ENCODE measurements at regions not wholly inside any gene's neighbourhood (a gene's known extent, or its start where the extent isn't known, plus 50 kb on each side); places are given as distances from the start of the nearest gene placed in this dataset.

DNA sequence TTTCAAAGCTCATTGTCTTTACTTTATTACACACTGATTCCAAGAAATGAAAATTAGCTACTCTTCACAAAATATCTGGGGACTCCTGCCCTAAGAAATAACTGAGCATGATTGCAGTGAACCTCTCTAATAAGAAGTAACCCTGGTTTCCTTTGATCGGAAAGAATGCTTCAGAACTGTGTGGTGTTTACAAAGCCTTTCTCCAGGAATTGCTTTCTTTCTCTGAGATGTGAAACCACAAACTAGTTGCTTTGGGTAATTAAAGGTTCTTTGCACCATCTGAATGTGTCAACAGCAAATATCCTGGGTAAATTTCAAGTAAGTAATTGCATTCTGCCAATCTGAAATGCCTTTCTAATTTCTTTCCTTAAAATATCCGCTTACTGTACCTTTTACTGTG, 292.9 kb upstream of the SLIT2 start:
- TF ChIP-seq, protein P1, sequence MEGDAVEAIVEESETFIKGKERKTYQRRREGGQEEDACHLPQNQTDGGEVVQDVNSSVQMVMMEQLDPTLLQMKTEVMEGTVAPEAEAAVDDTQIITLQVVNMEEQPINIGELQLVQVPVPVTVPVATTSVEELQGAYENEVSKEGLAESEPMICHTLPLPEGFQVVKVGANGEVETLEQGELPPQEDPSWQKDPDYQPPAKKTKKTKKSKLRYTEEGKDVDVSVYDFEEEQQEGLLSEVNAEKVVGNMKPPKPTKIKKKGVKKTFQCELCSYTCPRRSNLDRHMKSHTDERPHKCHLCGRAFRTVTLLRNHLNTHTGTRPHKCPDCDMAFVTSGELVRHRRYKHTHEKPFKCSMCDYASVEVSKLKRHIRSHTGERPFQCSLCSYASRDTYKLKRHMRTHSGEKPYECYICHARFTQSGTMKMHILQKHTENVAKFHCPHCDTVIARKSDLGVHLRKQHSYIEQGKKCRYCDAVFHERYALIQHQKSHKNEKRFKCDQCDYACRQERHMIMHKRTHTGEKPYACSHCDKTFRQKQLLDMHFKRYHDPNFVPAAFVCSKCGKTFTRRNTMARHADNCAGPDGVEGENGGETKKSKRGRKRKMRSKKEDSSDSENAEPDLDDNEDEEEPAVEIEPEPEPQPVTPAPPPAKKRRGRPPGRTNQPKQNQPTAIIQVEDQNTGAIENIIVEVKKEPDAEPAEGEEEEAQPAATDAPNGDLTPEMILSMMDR (IDR thresholded peaks at IDR 0.05; ENCODE audit: insufficient read depth, missing control alignments), result no peak
- FAIRE-seq, result no peak
- no peak for DNase-seq (ENCODE audit: insufficient read length, low spot score)

- no peak for DNase-seq (ENCODE audit: insufficient read length, low spot score)
- TF ChIP-seq, protein P1 (IDR thresholded peaks at IDR 0.05; ENCODE audit: insufficient read depth, missing control alignments), result no peak
- no peak for FAIRE-seq
Measured at GRCh38 chr4:19947349-19947748, 304.4 kb upstream of the SLIT2 start.

- DNase-seq (ENCODE audit: insufficient read length, low spot score) (no peak), FAIRE-seq (no peak)
- TF ChIP-seq, protein P1 (IDR thresholded peaks at IDR 0.05; ENCODE audit: insufficient read depth, missing control alignments), result no peak
Measured at GRCh38 chr4:19945979-19946380, 305.7 kb upstream of the SLIT2 start.

- TF ChIP-seq, protein P1 (IDR thresholded peaks at IDR 0.05; ENCODE audit: insufficient read depth, missing control alignments), result no peak
- FAIRE-seq (no peak), DNase-seq (ENCODE audit: insufficient read length, low spot score) (no peak)
Measured at GRCh38 chr4:19945501-19945900, 306.2 kb upstream of the SLIT2 start.

GRCh38 chr4:19944806-19945205, 306.9 kb upstream of the SLIT2 start:
- no peak for FAIRE-seq
- no peak for DNase-seq (ENCODE audit: insufficient read length, low spot score)
- TF ChIP-seq, protein P1 (IDR thresholded peaks at IDR 0.05; ENCODE audit: insufficient read depth, missing control alignments), result no peak

DNA sequence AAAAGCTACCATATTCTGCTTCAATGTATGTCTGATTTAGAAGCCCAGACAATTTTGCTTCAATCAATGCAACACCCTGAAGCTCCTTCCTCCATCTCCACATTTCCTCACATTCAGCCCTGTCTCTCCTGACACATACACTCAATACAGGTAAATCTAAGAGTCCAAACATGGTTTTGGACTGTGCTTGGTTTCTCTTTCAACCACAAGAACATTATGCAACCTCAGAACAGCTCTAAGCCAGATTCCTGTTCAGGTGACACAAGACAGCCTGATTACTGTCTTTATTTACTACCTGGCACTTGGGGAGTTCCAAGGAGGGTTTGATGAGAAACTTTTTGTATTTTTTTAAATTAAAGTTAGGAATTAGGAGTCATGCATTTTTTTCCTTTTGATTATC, 307.5 kb upstream of the SLIT2 start:
- no peak for FAIRE-seq
- TF ChIP-seq, protein P1 (IDR thresholded peaks at IDR 0.05; ENCODE audit: insufficient read depth, missing control alignments), result no peak

DNA sequence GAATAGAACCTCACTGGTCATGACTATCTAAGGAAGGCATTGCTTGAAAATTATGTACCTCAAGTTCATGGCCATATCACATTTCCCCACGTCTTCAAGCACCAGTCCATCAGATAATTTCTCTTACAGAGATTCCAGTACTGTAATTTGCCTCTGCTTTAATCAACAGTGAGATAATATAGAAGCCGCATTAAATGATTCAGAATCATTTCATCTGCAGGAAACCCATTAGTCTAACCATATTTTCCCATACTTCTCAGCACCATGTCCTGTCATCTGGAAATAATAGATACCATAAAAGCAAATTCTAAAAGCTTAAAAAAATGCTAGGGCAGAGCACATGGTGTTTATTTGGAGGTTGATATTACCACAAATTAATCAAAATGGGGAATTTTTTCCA, 310.3 kb upstream of the SLIT2 start:
- no peak for FAIRE-seq
- TF ChIP-seq, protein P1 (IDR thresholded peaks at IDR 0.05; ENCODE audit: insufficient read depth, missing control alignments), result no peak
- DNase-seq (ENCODE audit: insufficient read length, low spot score), result no peak

More for the DNA sequence above, 307.5 kb upstream of the SLIT2 start:
- DNase-seq (ENCODE audit: insufficient read length, low spot score), result no peak
